ENCODE measurements at regions not wholly inside any gene's neighbourhood (a gene's known extent, or its start where the extent isn't known, plus 50 kb on each side); places are given as distances from the start of the nearest gene placed in this dataset.

GRCh38 chr18:2168022-2168421 is 403.3 kb downstream of the METTL4 start:
- no peak for DNase-seq (ENCODE audit: low spot score)
- Mint-ChIP-seq H3K4me3 (ENCODE audit: unreplicated experiment) (no peak overlapping the region), H3K27ac (ENCODE audit: unreplicated experiment) (no peak overlapping the region), H3K9me3 (ENCODE audit: low read depth) (no peaks in the 10 kb centered on the region), H3K27me3 (ENCODE audit: low read depth) (peaks cover 18% of the 10 kb centered on the region), H3K4me1 (ENCODE audit: low read depth) (no peaks in the 10 kb centered on the region), H3K36me3 (ENCODE audit: low read depth) (no peaks in the 10 kb centered on the region)
- TF ChIP-seq, protein P1, sequence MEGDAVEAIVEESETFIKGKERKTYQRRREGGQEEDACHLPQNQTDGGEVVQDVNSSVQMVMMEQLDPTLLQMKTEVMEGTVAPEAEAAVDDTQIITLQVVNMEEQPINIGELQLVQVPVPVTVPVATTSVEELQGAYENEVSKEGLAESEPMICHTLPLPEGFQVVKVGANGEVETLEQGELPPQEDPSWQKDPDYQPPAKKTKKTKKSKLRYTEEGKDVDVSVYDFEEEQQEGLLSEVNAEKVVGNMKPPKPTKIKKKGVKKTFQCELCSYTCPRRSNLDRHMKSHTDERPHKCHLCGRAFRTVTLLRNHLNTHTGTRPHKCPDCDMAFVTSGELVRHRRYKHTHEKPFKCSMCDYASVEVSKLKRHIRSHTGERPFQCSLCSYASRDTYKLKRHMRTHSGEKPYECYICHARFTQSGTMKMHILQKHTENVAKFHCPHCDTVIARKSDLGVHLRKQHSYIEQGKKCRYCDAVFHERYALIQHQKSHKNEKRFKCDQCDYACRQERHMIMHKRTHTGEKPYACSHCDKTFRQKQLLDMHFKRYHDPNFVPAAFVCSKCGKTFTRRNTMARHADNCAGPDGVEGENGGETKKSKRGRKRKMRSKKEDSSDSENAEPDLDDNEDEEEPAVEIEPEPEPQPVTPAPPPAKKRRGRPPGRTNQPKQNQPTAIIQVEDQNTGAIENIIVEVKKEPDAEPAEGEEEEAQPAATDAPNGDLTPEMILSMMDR (IDR thresholded peaks at IDR 0.05): no peak

GRCh38 chr18:2169656-2170055 is 401.6 kb downstream of the METTL4 start:
- Mint-ChIP-seq H3K27me3 (ENCODE audit: low read depth) (peaks cover 18% of the 10 kb centered on the region), H3K9me3 (ENCODE audit: low read depth) (peaks cover 3% of the 10 kb centered on the region), H3K36me3 (ENCODE audit: low read depth) (no peaks in the 10 kb centered on the region), H3K27ac (ENCODE audit: unreplicated experiment) (no peak overlapping the region), H3K4me3 (ENCODE audit: unreplicated experiment) (no peak overlapping the region), H3K4me1 (ENCODE audit: low read depth) (no peaks in the 10 kb centered on the region)
- no peak for DNase-seq (ENCODE audit: low spot score)
- TF ChIP-seq, protein P1 (IDR thresholded peaks at IDR 0.05): no peak

DNA sequence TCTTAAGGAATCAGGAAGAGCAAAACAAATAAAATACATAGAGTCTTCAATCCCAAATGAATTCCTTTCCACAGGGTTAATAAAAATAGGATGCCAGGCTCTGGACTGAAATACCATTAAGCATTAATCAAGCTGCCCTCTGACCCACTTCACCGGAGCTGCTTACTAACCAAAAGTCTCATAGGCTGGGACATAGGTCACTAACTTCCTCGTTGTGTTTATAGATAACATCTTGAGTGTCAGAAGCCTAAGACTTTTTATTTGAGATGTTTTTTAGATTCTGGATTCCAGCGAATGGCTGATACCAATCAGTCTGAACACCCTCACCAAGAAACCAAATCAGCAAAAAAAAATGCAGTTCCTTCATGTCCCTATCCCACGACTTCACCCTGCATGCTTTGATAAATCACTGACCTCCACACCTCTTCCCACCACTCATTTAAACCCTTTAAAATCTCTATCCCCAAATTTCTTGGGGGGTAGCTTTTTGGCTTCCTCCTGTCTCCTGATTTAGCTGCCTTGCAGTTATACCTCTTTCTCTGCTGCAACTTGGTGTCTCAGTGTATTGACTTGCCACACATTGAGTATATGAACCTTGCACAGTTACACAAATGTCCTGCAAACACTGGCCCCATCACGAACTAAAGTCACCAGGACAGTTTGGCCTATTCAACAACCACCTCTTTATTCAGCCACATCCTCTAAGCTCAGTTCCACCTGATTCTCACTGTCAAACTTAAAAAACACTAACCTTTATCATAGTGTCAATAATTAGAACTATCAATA is 399.3 kb downstream of the METTL4 start:
- Mint-ChIP-seq H3K4me3 (ENCODE audit: unreplicated experiment) (no peak overlapping the region), H3K9me3 (ENCODE audit: low read depth) (peaks cover 3% of the 10 kb centered on the region), H3K27ac (ENCODE audit: unreplicated experiment) (no peak overlapping the region), H3K36me3 (ENCODE audit: low read depth) (no peaks in the 10 kb centered on the region), H3K4me1 (ENCODE audit: low read depth) (no peaks in the 10 kb centered on the region), H3K27me3 (ENCODE audit: low read depth) (peaks cover 18% of the 10 kb centered on the region)
- DNase-seq (ENCODE audit: low spot score): no peak
- TF ChIP-seq, protein P1 (IDR thresholded peaks at IDR 0.05): no peak

DNA sequence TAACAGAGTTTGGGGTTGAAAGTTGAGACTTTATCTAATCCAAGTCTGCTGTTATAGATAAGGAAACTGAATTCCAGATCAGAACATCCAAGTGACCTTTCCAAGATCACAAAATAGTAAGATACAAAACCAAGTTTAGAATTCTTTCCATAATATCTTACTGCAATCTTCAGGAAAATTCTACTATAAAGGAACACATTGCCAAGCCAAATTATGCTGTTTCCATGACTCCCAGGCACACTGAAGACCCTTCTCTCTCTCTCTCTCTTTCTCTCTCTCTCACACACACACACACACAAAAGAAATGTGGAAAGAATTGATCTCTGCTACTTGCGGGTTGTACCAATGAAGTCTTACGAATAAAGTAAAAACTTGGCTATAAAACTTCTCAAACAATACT is 398.4 kb downstream of the METTL4 start:
- H3K27me3 Mint-ChIP-seq (ENCODE audit: low read depth): peaks cover 18% of the 10 kb centered on the region
- no peaks in the 10 kb centered on the region for H3K36me3 Mint-ChIP-seq (ENCODE audit: low read depth)
- H3K27ac Mint-ChIP-seq (ENCODE audit: unreplicated experiment): no peak overlapping the region
- no peak overlapping the region for H3K4me3 Mint-ChIP-seq (ENCODE audit: unreplicated experiment)
- TF ChIP-seq, protein P1 (IDR thresholded peaks at IDR 0.05): no peak
- no peaks in the 10 kb centered on the region for H3K4me1 Mint-ChIP-seq (ENCODE audit: low read depth)
- H3K9me3 Mint-ChIP-seq (ENCODE audit: low read depth): peaks cover 3% of the 10 kb centered on the region
- no peak for DNase-seq (ENCODE audit: low spot score)

GRCh38 chr18:2173486-2173885 is 397.8 kb downstream of the METTL4 start:
- Mint-ChIP-seq H3K4me1 (ENCODE audit: low read depth) (no peaks in the 10 kb centered on the region), H3K27me3 (ENCODE audit: low read depth) (peaks cover 18% of the 10 kb centered on the region), H3K36me3 (ENCODE audit: low read depth) (no peaks in the 10 kb centered on the region), H3K27ac (ENCODE audit: unreplicated experiment) (no peak overlapping the region), H3K9me3 (ENCODE audit: low read depth) (peaks cover 3% of the 10 kb centered on the region), H3K4me3 (ENCODE audit: unreplicated experiment) (no peak overlapping the region)
- TF ChIP-seq, protein P1 (IDR thresholded peaks at IDR 0.05): no peak
- no peak for DNase-seq (ENCODE audit: low spot score)
